GM18858 (cell line): ENCODE measurements at regions not wholly inside any gene's neighbourhood (a gene's known extent, or its start where the extent isn't known, plus 50 kb on each side); places are given as distances from the start of the nearest gene placed in this dataset.
"Not testable (repeated sequence)": the region's sequence is repeated elsewhere in the genome, so short reads cannot be mapped to it uniquely, and the experiment has no call there.

ENCODE experiments used
- ATAC-seq: cut with Tn5 transposase; IDR thresholded peaks from one replicate; pipeline ENCODE4 v1.9.1; 2021; ENCODE audit not compliant: unreplicated experiment

- no peak for ATAC-seq
Observed at GRCh38 chr4:132085105-132085504, 1064.0 kb upstream of the PCDH10 start.

- ATAC-seq: no peak
Observed at GRCh38 chr4:132094017-132094416, 1055.1 kb upstream of the PCDH10 start.

- no peak for ATAC-seq
Observed at GRCh38 chr4:132097041-132097440, 1052.1 kb upstream of the PCDH10 start.

- no peak for ATAC-seq
Observed at GRCh38 chr4:132101526-132101925, 1047.6 kb upstream of the PCDH10 start.

- ATAC-seq: no peak
Observed at GRCh38 chr4:132108784-132109183, 1040.3 kb upstream of the PCDH10 start.

GRCh38 chr4:132114885-132115284, 1034.2 kb upstream of the PCDH10 start:
- no peak for ATAC-seq

- not testable (repeated sequence) for ATAC-seq
Observed at GRCh38 chr4:132122741-132123140, 1026.4 kb upstream of the PCDH10 start.

GRCh38 chr4:132123870-132124623, 1025.0 kb upstream of the PCDH10 start:
- no peak for ATAC-seq

GRCh38 chr4:132124624-132124974, 1024.5 kb upstream of the PCDH10 start:
- no peak for ATAC-seq

GRCh38 chr4:132125131-132125530, 1024.0 kb upstream of the PCDH10 start:
- no peak for ATAC-seq

GRCh38 chr4:132132433-132132832, 1016.7 kb upstream of the PCDH10 start:
- ATAC-seq: no peak

GRCh38 chr4:132169660-132170059, 979.4 kb upstream of the PCDH10 start:
- no peak for ATAC-seq

- ATAC-seq: no peak
Observed at GRCh38 chr4:132180020-132180427, 969.1 kb upstream of the PCDH10 start.

GRCh38 chr4:132195176-132195575, 953.9 kb upstream of the PCDH10 start:
- ATAC-seq: no peak

GRCh38 chr4:132203618-132204017, 945.5 kb upstream of the PCDH10 start:
- ATAC-seq: no peak

GRCh38 chr4:132214519-132214918, 934.6 kb upstream of the PCDH10 start:
- ATAC-seq: no peak

- ATAC-seq: no peak
Observed at GRCh38 chr4:132218406-132218805, 930.7 kb upstream of the PCDH10 start.

- ATAC-seq: no peak
Observed at GRCh38 chr4:132227151-132227856, 921.8 kb upstream of the PCDH10 start.

- not testable (repeated sequence) for ATAC-seq
Observed at GRCh38 chr4:132227857-132228165, 921.3 kb upstream of the PCDH10 start.

GRCh38 chr4:132228676-132229075, 920.4 kb upstream of the PCDH10 start:
- ATAC-seq: no peak

GRCh38 chr4:132230025-132230424, 919.1 kb upstream of the PCDH10 start:
- no peak for ATAC-seq

GRCh38 chr4:132238697-132239096, 910.4 kb upstream of the PCDH10 start:
- ATAC-seq: no peak

GRCh38 chr4:132240081-132240480, 909.0 kb upstream of the PCDH10 start:
- ATAC-seq: no peak
